ENCODE measurements at regions not wholly inside any gene's neighbourhood (a gene's known extent, or its start where the extent isn't known, plus 50 kb on each side); places are given as distances from the start of the nearest gene placed in this dataset.

DNA sequence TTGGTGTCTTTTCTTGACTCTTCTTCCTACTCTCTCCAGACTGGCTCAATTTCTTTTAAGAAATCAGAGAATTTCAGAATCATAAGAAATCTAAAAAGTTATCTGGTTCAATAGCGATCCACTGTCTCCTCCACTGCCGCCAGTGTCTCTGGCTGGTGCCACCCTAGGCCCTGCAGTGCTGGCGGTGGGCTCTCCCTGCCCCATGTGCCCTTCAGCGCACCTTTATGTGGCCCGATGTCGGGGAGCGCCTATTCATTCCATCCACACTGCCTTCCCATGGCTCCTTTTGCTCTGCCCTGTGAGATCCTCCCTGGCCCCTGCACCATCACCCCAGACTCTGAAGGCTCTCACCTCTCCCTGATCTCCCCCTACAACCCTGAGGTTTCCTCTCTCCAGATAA, 62.8 kb downstream of the TBXT start:
- no peaks in the 10 kb centered on the region for H3K36me3 ChIP-seq (replicated peaks in 1 of 2; ENCODE audit: control insufficient read depth in 1 of 2, insufficient read depth in 2 of 2, low read length in 2 of 2)
- H3K4me1 Mint-ChIP-seq: peaks cover 2% of the 10 kb centered on the region
- H3K9me3 Mint-ChIP-seq: peaks cover 0 to 12% (median 8%) of the 10 kb centered on the region in 7 donors
- H3K4me1 ChIP-seq (ENCODE audit: control insufficient read depth in 1 of 2, insufficient read depth in 2 of 2, low read length in 2 of 2): no peaks in the 10 kb centered on the region
- H3K4me3 ChIP-seq (replicated peaks in 1 of 3; ENCODE audit: low read depth in 2 of 3, low read length in 3 of 3): no peak overlapping the region
- no peaks in the 10 kb centered on the region for H3K79me2 ChIP-seq (ENCODE audit: insufficient read depth, low read length)
- no peak overlapping the region for H3K9ac ChIP-seq (ENCODE audit: insufficient read depth, low read length, poor library complexity, severe bottlenecking)
- no peak overlapping the region for H3K4me3 Mint-ChIP-seq
- H2AFZ ChIP-seq (ENCODE audit: insufficient read depth, low read depth, low read length, poor library complexity, severe bottlenecking): no peak overlapping the region
- H4K20me1 ChIP-seq (ENCODE audit: insufficient read depth, low read length): no peaks in the 10 kb centered on the region
- H3K4me2 ChIP-seq (replicated peaks; ENCODE audit: extremely low read depth, low read length, poor library complexity, severe bottlenecking): no peak overlapping the region
- peaks cover 0 to 2% of the 10 kb centered on the region in 2 donors for H3K27me3 ChIP-seq (ENCODE audit: control insufficient read depth in 2 of 2, insufficient read depth in 2 of 2, low read length in 2 of 2)
- H3K9me3 ChIP-seq (replicated peaks in 1 of 2; ENCODE audit: control insufficient read depth in 1 of 2, insufficient read depth in 1 of 2, low read length in 2 of 2): peaks cover 7 to 8% of the 10 kb centered on the region in 2 donors
- no peak for TF ChIP-seq CTCF (IDR thresholded peaks at IDR 0.05)
- H3K36me3 Mint-ChIP-seq: no peaks in the 10 kb centered on the region
- no peak overlapping the region for H3K27ac ChIP-seq (ENCODE audit: low read depth in 1 of 2, low read length in 2 of 2)
- H3K27ac Mint-ChIP-seq: no peak overlapping the region
- WGBS (ENCODE audit: insufficient coverage): 95% methylated on average over 7 of the region's 7 CpGs
- intact Hi-C loops (cut with micrococcal nuclease): no loop called here
- peaks cover 1 to 13% (median 7%) of the 10 kb centered on the region in 3 donors for H3K27me3 Mint-ChIP-seq (ENCODE audit: low read depth in 3 of 3)
- no peak for DNase-seq

GRCh38 chr6:166104107-166104506, 63.5 kb downstream of the TBXT start:
- Histone ChIP-seq H3K4me1 (ENCODE audit: control insufficient read depth in 1 of 2, insufficient read depth in 2 of 2, low read length in 2 of 2) (no peaks in the 10 kb centered on the region), H3K4me3 (replicated peaks in 1 of 3; ENCODE audit: low read depth in 2 of 3, low read length in 3 of 3) (no peak overlapping the region), H3K4me2 (replicated peaks; ENCODE audit: extremely low read depth, low read length, poor library complexity, severe bottlenecking) (no peak overlapping the region), H3K27me3 (ENCODE audit: control insufficient read depth in 2 of 2, insufficient read depth in 2 of 2, low read length in 2 of 2) (no peaks in the 10 kb centered on the region), H3K79me2 (ENCODE audit: insufficient read depth, low read length) (no peaks in the 10 kb centered on the region), H3K27ac (ENCODE audit: low read depth in 1 of 2, low read length in 2 of 2) (no peak overlapping the region), H3K9ac (ENCODE audit: insufficient read depth, low read length, poor library complexity, severe bottlenecking) (no peak overlapping the region), H2AFZ (ENCODE audit: insufficient read depth, low read depth, low read length, poor library complexity, severe bottlenecking) (no peak overlapping the region), H3K9me3 (replicated peaks in 1 of 2; ENCODE audit: control insufficient read depth in 1 of 2, insufficient read depth in 1 of 2, low read length in 2 of 2) (peaks cover 7 to 8% of the 10 kb centered on the region in 2 donors), H4K20me1 (ENCODE audit: insufficient read depth, low read length) (no peaks in the 10 kb centered on the region), H3K36me3 (replicated peaks in 1 of 2; ENCODE audit: control insufficient read depth in 1 of 2, insufficient read depth in 2 of 2, low read length in 2 of 2) (no peaks in the 10 kb centered on the region)
- Mint-ChIP-seq H3K4me3 (no peak overlapping the region), H3K4me1 (peaks cover 2% of the 10 kb centered on the region), H3K27me3 (ENCODE audit: low read depth in 3 of 3) (peaks cover 1 to 10% (median 4%) of the 10 kb centered on the region in 3 donors), H3K36me3 (no peaks in the 10 kb centered on the region), H3K27ac (no peak overlapping the region), H3K9me3 (peaks cover 0 to 12% (median 8%) of the 10 kb centered on the region in 7 donors)
- no peak for TF ChIP-seq CTCF (IDR thresholded peaks at IDR 0.05)
- DNase-seq: no peak
- intact Hi-C loops (cut with micrococcal nuclease): no loop called here
- WGBS (ENCODE audit: insufficient coverage): 73% methylated on average over 4 of the region's 4 CpGs
